DND-41 (cell line): ENCODE measurements at regions not wholly inside any gene's neighbourhood (a gene's known extent, or its start where the extent isn't known, plus 50 kb on each side); places are given as distances from the start of the nearest gene placed in this dataset.

ENCODE experiments used
- ATAC-seq: fragments of 200-7000 bp; cut with Tn5 transposase; 3 replicates; pipeline ENCODE4 v1.9.1; 2021; ENCODE audit warnings: low read depth; ENCODE audit not compliant: insufficient read depth
- DNase-seq: peaks from one replicate; pipeline ENCODE4 v3.0.0-alpha.2; 2020
- H2AFZ ChIP-seq: 2 replicates; pipeline ENCODE4 v1.6.0; 2012; ENCODE audit warnings: low read depth, low read length
- H3K27ac ChIP-seq: 2 replicates; pipeline ENCODE4 v1.5.1; 2012; ENCODE audit warnings: low read length, inconsistent platforms
- H3K27me3 ChIP-seq: fragments of 200-600 bp; sonication (generic); 2 replicates; pipeline ENCODE4 v1.6.0; 2012; ENCODE audit warnings: low read length, mild to moderate bottlenecking, inconsistent platforms; ENCODE audit not compliant: insufficient read depth, poor library complexity
- H3K36me3 ChIP-seq: 2 replicates; pipeline ENCODE4 v1.5.1; 2012; ENCODE audit warnings: low read length, inconsistent platforms; ENCODE audit not compliant: insufficient read depth
- H3K4me1 ChIP-seq: 2 replicates; pipeline ENCODE4 v1.5.1; 2012; ENCODE audit warnings: mild to moderate bottlenecking, low read length; ENCODE audit not compliant: insufficient read depth
- H3K4me2 ChIP-seq: 2 replicates; pipeline ENCODE4 v1.6.0; 2012; ENCODE audit warnings: mild to moderate bottlenecking, moderate library complexity, low read length, inconsistent platforms; ENCODE audit not compliant: insufficient read depth
- H3K4me3 ChIP-seq, 2 experiments: fragments of 200-600 bp in 1 of 2; shearing (Covaris generic) in 1 of 2; 2 replicates each; pipeline ENCODE4 v1.5.1; 2012 to 2016; ENCODE audit warnings: inconsistent platforms in 2 of 2, low read length in 2 of 2, mild to moderate bottlenecking in 2 of 2, low read depth in 1 of 2, moderate library complexity in 1 of 2
- H3K79me2 ChIP-seq: 2 replicates; pipeline ENCODE4 v1.6.0; 2012; ENCODE audit warnings: low read length, inconsistent platforms; ENCODE audit not compliant: insufficient read depth
- H3K9ac ChIP-seq: 2 replicates; pipeline ENCODE4 v1.6.0; 2012; ENCODE audit warnings: low read depth, mild to moderate bottlenecking, inconsistent platforms, low read length, moderate library complexity
- H3K9me3 ChIP-seq: 2 replicates; pipeline ENCODE4 v1.5.1; 2012; ENCODE audit warnings: low read length, moderate library complexity, mild to moderate bottlenecking, inconsistent platforms; ENCODE audit not compliant: insufficient read depth, severe bottlenecking
- H4K20me1 ChIP-seq: 2 replicates; pipeline ENCODE4 v1.6.0; 2012; ENCODE audit warnings: low read length; ENCODE audit not compliant: insufficient read depth
- CTCF ChIP-seq: IDR thresholded peaks from 2 replicates; pipeline ENCODE4 v1.5.1; 2012; ENCODE audit warnings: borderline replicate concordance, low read length, moderate library complexity, mild to moderate bottlenecking; ENCODE audit not compliant: poor library complexity, severe bottlenecking; ENCODE audit errors: extremely low read depth
- EZH2 ChIP-seq: IDR thresholded peaks from 3 replicates; pipeline ENCODE4 v1.6.1; 2012; ENCODE audit warnings: borderline replicate concordance, low read depth, mild to moderate bottlenecking, moderate library complexity, low read length, inconsistent platforms; ENCODE audit not compliant: severe bottlenecking

- no peaks in the 10 kb centered on the region for H3K79me2 ChIP-seq
- no peak for TF ChIP-seq CTCF
- no peak for TF ChIP-seq EZH2
- no peak for ATAC-seq
Measured at GRCh38 chr21:38077569-38077968, 161.3 kb upstream of the KCNJ6 start.

GRCh38 chr21:38080888-38081287, 164.6 kb upstream of the KCNJ6 start:
- no peaks in the 10 kb centered on the region for H3K36me3 ChIP-seq
- DNase-seq: no peak
- no peak overlapping the region for H3K4me3 ChIP-seq
- H4K20me1 ChIP-seq: no peaks in the 10 kb centered on the region
- H3K4me1 ChIP-seq: no peaks in the 10 kb centered on the region
- no peaks in the 10 kb centered on the region for H3K79me2 ChIP-seq
- no peaks in the 10 kb centered on the region for H3K9me3 ChIP-seq
- TF ChIP-seq EZH2 (no peak), CTCF (no peak)
- no peak for ATAC-seq
- peaks cover 6% of the 10 kb centered on the region for H3K27me3 ChIP-seq
- no peak overlapping the region for H3K4me2 ChIP-seq
- no peak overlapping the region for H2AFZ ChIP-seq
- no peak overlapping the region for H3K27ac ChIP-seq
- H3K9ac ChIP-seq: no peak overlapping the region

More at GRCh38 chr21:38077569-38077968, 161.3 kb upstream of the KCNJ6 start:
- Histone ChIP-seq H3K4me2 (no peak overlapping the region), H3K27me3 (peaks cover 6% of the 10 kb centered on the region), H3K4me3 (no peak overlapping the region), H3K27ac (no peak overlapping the region), H3K9ac (no peak overlapping the region), H3K36me3 (no peaks in the 10 kb centered on the region), H2AFZ (no peak overlapping the region), H3K4me1 (no peaks in the 10 kb centered on the region), H3K9me3 (no peaks in the 10 kb centered on the region), H4K20me1 (no peaks in the 10 kb centered on the region)
- no peak for DNase-seq

GRCh38 chr21:38081708-38082107, 165.5 kb upstream of the KCNJ6 start:
- Histone ChIP-seq H4K20me1 (no peaks in the 10 kb centered on the region), H3K4me2 (no peak overlapping the region), H3K9ac (no peak overlapping the region), H3K4me3 (no peak overlapping the region), H2AFZ (no peak overlapping the region), H3K9me3 (no peaks in the 10 kb centered on the region), H3K4me1 (no peaks in the 10 kb centered on the region), H3K79me2 (no peaks in the 10 kb centered on the region), H3K27ac (no peak overlapping the region), H3K27me3 (peaks cover 6% of the 10 kb centered on the region), H3K36me3 (no peaks in the 10 kb centered on the region)
- ATAC-seq: no peak
- TF ChIP-seq EZH2 (no peak), CTCF (no peak)
- no peak for DNase-seq

- H3K27ac ChIP-seq: no peak overlapping the region
- no peak overlapping the region for H3K4me3 ChIP-seq
- no peaks in the 10 kb centered on the region for H3K4me1 ChIP-seq
- no peak overlapping the region for H2AFZ ChIP-seq
- no peaks in the 10 kb centered on the region for H3K9me3 ChIP-seq
- no peaks in the 10 kb centered on the region for H4K20me1 ChIP-seq
- H3K36me3 ChIP-seq: no peaks in the 10 kb centered on the region
- no peak overlapping the region for H3K9ac ChIP-seq
- H3K27me3 ChIP-seq: peaks cover 6% of the 10 kb centered on the region
- H3K4me2 ChIP-seq: no peak overlapping the region
- no peaks in the 10 kb centered on the region for H3K79me2 ChIP-seq
- DNase-seq: no peak
- no peak for ATAC-seq
- TF ChIP-seq CTCF: no peak
- TF ChIP-seq EZH2: no peak
Measured at GRCh38 chr21:38082936-38083485, 166.8 kb upstream of the KCNJ6 start.
